GM10248 (cell line): ENCODE measurements at regions not wholly inside any gene's neighbourhood (a gene's known extent, or its start where the extent isn't known, plus 50 kb on each side); places are given as distances from the start of the nearest gene placed in this dataset.

Experiments
- CTCF ChIA-PET: fragments of 300-600 bp; sonication (Branson Sonifier 250); formaldehyde crosslinking; extraction: SDS; loops from one replicate; lab custom pipeline; 2021; ENCODE audit warnings: antibody characterized with exemption; lab: Yijun Ruan, JAX
- POLR2A ChIA-PET: fragments of 350-650 bp; sonication (Branson Sonifier 250); formaldehyde crosslinking; extraction: SDS; loops from one replicate; lab custom pipeline; 2020; ENCODE audit warnings: antibody characterized with exemption; lab: Yijun Ruan, JAX
- DNase-seq: peaks from one replicate; pipeline ENCODE4 v3.0.0; 2012; ENCODE audit errors: extremely low spot score
- CTCF ChIP-seq: IDR thresholded peaks from 2 replicates; pipeline ENCODE4 v1.5.1; 2012; ENCODE audit warnings: mild to moderate bottlenecking, low read depth; ENCODE audit errors: extremely low read depth, missing control alignments, control extremely low read depth

- ChIA-PET POLR2A (no interaction called here), CTCF (interaction anchor here (1.5 to 2.2 kb wide), 4 partner anchors 10 to 76 kb away, joined by 4 to 9 read pairs (median 6); no protein-coding TSS in a partner anchor)
- DNase-seq: no peak
- no peak for TF ChIP-seq CTCF
Measured at GRCh38 chr14:61876362-61877034, 114.3 kb downstream of the SNAPC1 start.

- DNase-seq: no peak
- POLR2A ChIA-PET: no interaction called here
- no peak for TF ChIP-seq CTCF
- CTCF ChIA-PET: interaction anchor here (1.5 to 2.2 kb wide), 3 partner anchors 16 to 76 kb away, joined by 4 to 9 read pairs (median 5); no protein-coding TSS in a partner anchor
Measured at GRCh38 chr14:61877035-61877390, 114.8 kb downstream of the SNAPC1 start.

GRCh38 chr14:61877768-61878167 lies 115.5 kb downstream of the SNAPC1 start:
- CTCF ChIA-PET: interaction anchor here (0.7 to 2.7 kb wide), 6 partner anchors 13 to 249 kb away, joined by 3 to 12 read pairs (median 4); no protein-coding TSS in a partner anchor
- no peak for TF ChIP-seq CTCF
- no peak for DNase-seq
- POLR2A ChIA-PET: no interaction called here

GRCh38 chr14:61878931-61879330 lies 116.7 kb downstream of the SNAPC1 start:
- DNase-seq: no peak
- CTCF ChIA-PET: interaction anchor here (0.8 to 2.7 kb wide), 5 partner anchors 11 to 248 kb away, joined by 3 to 12 read pairs (median 4); no protein-coding TSS in a partner anchor
- no peak for TF ChIP-seq CTCF
- POLR2A ChIA-PET: no interaction called here

GRCh38 chr14:61881046-61881445 lies 118.8 kb downstream of the SNAPC1 start:
- CTCF ChIA-PET: no interaction called here

GRCh38 chr14:61884711-61885110 lies 122.5 kb downstream of the SNAPC1 start:
- ChIA-PET POLR2A (no interaction called here), CTCF (interaction anchor here (1.3 to 1.6 kb wide), 2 partner anchors 10 to 24 kb away, joined by 3 to 4 read pairs; no protein-coding TSS in a partner anchor)
- no peak for DNase-seq
- no peak for TF ChIP-seq CTCF

More at GRCh38 chr14:61881046-61881445, 118.8 kb downstream of the SNAPC1 start:
- TF ChIP-seq CTCF: no peak
- DNase-seq: no peak
- POLR2A ChIA-PET: no interaction called here
